ENCODE measurements at regions not wholly inside any gene's neighbourhood (a gene's known extent, or its start where the extent isn't known, plus 50 kb on each side); places are given as distances from the start of the nearest gene placed in this dataset.
"Not testable (repeated sequence)": the region's sequence is repeated elsewhere in the genome, so short reads cannot be mapped to it uniquely, and the experiment has no call there.

DNA sequence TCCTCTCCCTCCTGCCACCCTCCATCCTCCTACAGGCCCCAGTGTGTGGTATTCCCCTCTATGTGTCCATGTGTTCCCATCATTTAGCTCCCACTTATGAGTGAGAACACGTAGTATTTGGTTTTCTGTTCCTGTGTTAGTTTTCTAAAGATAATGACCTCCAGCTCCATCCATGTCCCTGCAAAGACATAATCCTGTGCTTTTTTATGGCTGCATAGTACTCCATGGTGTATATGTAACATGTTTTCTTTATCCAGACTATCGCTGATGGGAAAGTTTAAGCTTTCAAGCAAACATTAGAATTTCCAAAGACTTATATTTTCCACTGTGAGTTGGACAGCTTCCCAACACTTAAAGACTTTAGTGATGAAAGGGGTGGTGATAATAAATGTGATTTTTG, 105.9 kb upstream of the PIAS1 start (continued):
- TF ChIP-seq ZNF155 (tag by site-specific recombination; IDR thresholded peaks at IDR 0.05) (no peak), GLI2 (tag by site-specific recombination; IDR thresholded peaks at IDR 0.05; ENCODE audit: borderline replicate concordance, low read depth) (no peak), ZNF366 (tag by site-specific recombination; conservative IDR thresholded peaks at IDR 0.05) (no peak), HOXC10 (CRISPR knock-in tag; IDR thresholded peaks at IDR 0.05) (no peak), ZNF548 (tag by site-specific recombination; IDR thresholded peaks at IDR 0.05) (no peak), ZNF146 (tag by site-specific recombination; IDR thresholded peaks at IDR 0.05) (peak; percentile 96), ZNF701 (tag by site-specific recombination; IDR thresholded peaks at IDR 0.05) (no peak)
- TF ChIP-seq, protein P1, sequence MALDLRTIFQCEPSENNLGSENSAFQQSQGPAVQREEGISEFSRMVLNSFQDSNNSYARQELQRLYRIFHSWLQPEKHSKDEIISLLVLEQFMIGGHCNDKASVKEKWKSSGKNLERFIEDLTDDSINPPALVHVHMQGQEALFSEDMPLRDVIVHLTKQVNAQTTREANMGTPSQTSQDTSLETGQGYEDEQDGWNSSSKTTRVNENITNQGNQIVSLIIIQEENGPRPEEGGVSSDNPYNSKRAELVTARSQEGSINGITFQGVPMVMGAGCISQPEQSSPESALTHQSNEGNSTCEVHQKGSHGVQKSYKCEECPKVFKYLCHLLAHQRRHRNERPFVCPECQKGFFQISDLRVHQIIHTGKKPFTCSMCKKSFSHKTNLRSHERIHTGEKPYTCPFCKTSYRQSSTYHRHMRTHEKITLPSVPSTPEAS (tag by site-specific recombination; IDR thresholded peaks at IDR 0.05) = no peak
- TF ChIP-seq, protein P2, sequence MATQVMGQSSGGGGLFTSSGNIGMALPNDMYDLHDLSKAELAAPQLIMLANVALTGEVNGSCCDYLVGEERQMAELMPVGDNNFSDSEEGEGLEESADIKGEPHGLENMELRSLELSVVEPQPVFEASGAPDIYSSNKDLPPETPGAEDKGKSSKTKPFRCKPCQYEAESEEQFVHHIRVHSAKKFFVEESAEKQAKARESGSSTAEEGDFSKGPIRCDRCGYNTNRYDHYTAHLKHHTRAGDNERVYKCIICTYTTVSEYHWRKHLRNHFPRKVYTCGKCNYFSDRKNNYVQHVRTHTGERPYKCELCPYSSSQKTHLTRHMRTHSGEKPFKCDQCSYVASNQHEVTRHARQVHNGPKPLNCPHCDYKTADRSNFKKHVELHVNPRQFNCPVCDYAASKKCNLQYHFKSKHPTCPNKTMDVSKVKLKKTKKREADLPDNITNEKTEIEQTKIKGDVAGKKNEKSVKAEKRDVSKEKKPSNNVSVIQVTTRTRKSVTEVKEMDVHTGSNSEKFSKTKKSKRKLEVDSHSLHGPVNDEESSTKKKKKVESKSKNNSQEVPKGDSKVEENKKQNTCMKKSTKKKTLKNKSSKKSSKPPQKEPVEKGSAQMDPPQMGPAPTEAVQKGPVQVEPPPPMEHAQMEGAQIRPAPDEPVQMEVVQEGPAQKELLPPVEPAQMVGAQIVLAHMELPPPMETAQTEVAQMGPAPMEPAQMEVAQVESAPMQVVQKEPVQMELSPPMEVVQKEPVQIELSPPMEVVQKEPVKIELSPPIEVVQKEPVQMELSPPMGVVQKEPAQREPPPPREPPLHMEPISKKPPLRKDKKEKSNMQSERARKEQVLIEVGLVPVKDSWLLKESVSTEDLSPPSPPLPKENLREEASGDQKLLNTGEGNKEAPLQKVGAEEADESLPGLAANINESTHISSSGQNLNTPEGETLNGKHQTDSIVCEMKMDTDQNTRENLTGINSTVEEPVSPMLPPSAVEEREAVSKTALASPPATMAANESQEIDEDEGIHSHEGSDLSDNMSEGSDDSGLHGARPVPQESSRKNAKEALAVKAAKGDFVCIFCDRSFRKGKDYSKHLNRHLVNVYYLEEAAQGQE (tag by site-specific recombination; IDR thresholded peaks at IDR 0.05) = no peak
- TF ChIP-seq, protein P3, sequence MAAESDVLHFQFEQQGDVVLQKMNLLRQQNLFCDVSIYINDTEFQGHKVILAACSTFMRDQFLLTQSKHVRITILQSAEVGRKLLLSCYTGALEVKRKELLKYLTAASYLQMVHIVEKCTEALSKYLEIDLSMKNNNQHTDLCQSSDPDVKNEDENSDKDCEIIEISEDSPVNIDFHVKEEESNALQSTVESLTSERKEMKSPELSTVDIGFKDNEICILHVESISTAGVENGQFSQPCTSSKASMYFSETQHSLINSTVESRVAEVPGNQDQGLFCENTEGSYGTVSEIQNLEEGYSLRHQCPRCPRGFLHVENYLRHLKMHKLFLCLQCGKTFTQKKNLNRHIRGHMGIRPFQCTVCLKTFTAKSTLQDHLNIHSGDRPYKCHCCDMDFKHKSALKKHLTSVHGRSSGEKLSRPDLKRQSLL (tag by site-specific recombination; IDR thresholded peaks at IDR 0.05) = no peak

DNA sequence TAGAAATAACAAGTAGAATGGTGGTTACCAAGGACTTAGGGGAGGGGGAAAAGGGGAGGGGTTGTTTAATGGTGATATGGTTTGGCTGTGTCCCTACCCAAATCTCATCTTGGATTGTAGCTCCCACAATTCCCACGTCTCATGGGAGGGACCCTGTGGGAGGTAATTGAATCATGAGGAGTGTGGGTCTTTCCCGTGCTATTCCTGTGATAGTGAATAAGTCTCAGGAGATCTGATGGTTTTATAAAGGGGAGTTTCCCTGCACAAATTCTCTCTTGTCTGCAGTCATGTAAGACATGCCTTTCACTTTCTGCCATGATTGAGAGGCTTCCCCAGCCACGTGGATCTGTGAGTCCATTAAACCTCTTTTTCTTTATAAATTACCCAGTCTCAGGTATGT, 102.9 kb upstream of the PIAS1 start:
- CTCF ChIA-PET; H3K27ac ChIP-seq (ENCODE audit: extremely low read depth, low read depth, low read length); POLR2A ChIA-PET: not testable (repeated sequence)

DNA sequence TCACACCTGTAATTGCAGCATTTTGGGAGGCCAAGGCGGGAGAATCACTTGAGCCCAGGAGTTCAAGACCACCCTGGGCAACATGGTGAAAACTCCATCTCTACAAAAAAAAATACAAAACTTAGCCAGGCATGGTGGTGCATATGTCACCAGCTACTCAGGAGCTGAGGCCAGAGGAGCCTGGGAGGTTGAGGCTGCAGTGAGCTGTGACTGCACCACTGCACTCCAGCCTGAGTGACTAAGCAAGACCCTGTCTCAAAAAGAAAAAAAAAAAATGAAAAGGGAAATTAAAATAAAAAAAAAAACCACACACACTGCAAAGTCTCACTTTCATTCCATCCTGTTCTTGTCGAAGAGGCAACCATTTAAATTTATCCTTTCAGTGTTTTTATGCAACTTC, 100.8 kb upstream of the PIAS1 start:
- H3K9me3 ChIP-seq (ENCODE audit: control insufficient read depth, insufficient read depth, low read depth, low read length) = no peaks in the 10 kb centered on the region
- POLR2A ChIA-PET = no interaction called here
- H3K4me1 ChIP-seq (ENCODE audit: control insufficient read depth, insufficient read depth, low read length) = no peaks in the 10 kb centered on the region
- H3K27ac ChIP-seq (ENCODE audit: extremely low read depth, low read depth, low read length) = no peak overlapping the region
- CTCF ChIA-PET = no interaction called here
- no peak overlapping the region for H3K4me3 ChIP-seq (ENCODE audit: low read depth, low read length)
- TF ChIP-seq ZBTB48 (tag by site-specific recombination; IDR thresholded peaks at IDR 0.05) = no peak
- peak; percentile 56 for TF ChIP-seq PRDM1 (tag by site-specific recombination; IDR thresholded peaks at IDR 0.05)
- no peak for TF ChIP-seq ZNF16 (tag by site-specific recombination; IDR thresholded peaks at IDR 0.05; ENCODE audit: low read depth)
- no peaks in the 10 kb centered on the region for H3K36me3 ChIP-seq (ENCODE audit: control insufficient read depth in 2 of 2, insufficient read depth in 1 of 2, low read length in 2 of 2)

More for the DNA sequence above, 102.9 kb upstream of the PIAS1 start:
- H3K9me3 ChIP-seq (ENCODE audit: control insufficient read depth, insufficient read depth, low read depth, low read length); H3K4me3 ChIP-seq (ENCODE audit: low read depth, low read length); H3K36me3 ChIP-seq (ENCODE audit: control insufficient read depth in 2 of 2, insufficient read depth in 1 of 2, low read length in 2 of 2); H3K4me1 ChIP-seq (ENCODE audit: control insufficient read depth, insufficient read depth, low read length): not testable (repeated sequence)

DNA sequence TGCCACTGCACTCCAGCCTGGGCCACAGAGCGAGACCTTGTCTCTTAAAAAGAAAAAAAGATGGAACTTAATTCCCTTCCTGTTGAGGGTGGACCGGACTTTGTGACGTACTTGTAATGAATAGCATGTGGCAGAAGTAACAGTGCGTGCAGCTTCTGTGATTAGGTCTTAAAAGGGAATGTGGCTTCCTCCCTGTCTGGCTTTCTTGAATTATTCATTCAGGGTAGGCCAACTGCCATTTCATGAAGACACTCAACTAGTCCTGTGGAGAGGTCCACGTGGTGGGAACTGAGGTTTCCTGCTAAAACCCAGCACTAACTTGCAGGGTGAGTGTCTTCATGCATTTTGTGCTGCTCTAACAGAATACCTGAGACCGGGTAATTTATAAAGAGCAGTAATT, 98.9 kb upstream of the PIAS1 start:
- no peaks in the 10 kb centered on the region for H3K4me1 ChIP-seq (ENCODE audit: control insufficient read depth, insufficient read depth, low read length)
- no peak overlapping the region for H3K27ac ChIP-seq (ENCODE audit: extremely low read depth, low read depth, low read length)
- CTCF ChIA-PET = interaction anchor here (1.3 kb wide), 1 partner anchor 10 kb away, joined by 3 read pairs; no protein-coding TSS in a partner anchor
- H3K4me3 ChIP-seq (ENCODE audit: low read depth, low read length) = no peak overlapping the region
- TF ChIP-seq GFI1B (tag by site-specific recombination; IDR thresholded peaks at IDR 0.05) = no peak
- no peak for TF ChIP-seq ZNF791 (tag by site-specific recombination; IDR thresholded peaks at IDR 0.05)
- no peak for TF ChIP-seq ZNF132 (tag by site-specific recombination; IDR thresholded peaks at IDR 0.05; ENCODE audit: borderline replicate concordance)
- no peak for TF ChIP-seq ZNF23 (tag by site-specific recombination; IDR thresholded peaks at IDR 0.05; ENCODE audit: borderline replicate concordance)
- no peak for TF ChIP-seq ZNF510 (tag by site-specific recombination; IDR thresholded peaks at IDR 0.05; ENCODE audit: insufficient replicate concordance)
- TF ChIP-seq ZNF433 (tag by site-specific recombination; IDR thresholded peaks at IDR 0.05; ENCODE audit: low read depth) = no peak
- no peak for TF ChIP-seq ZNF747 (tag by site-specific recombination; IDR thresholded peaks at IDR 0.05)
- TF ChIP-seq RBAK (tag by site-specific recombination; IDR thresholded peaks at IDR 0.05) = no peak
- TF ChIP-seq, protein P4, sequence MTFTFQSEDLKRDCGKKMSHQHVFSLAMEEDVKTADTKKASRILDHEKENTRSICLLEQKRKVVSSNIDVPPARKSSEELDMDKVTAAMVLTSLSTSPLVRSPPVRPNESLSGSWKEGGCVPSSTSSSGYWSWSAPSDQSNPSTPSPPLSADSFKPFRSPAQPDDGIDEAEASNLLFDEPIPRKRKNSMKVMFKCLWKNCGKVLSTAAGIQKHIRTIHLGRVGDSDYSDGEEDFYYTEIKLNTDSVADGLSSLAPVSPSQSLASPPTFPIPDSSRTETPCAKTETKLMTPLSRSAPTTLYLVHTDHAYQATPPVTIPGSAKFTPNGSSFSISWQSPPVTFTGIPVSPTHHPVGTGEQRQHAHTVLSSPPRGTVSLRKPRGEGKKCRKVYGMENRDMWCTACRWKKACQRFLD (tag by site-specific recombination; IDR thresholded peaks at IDR 0.05) = no peak
- TF ChIP-seq ZNF776 (tag by site-specific recombination; IDR thresholded peaks at IDR 0.05; ENCODE audit: borderline replicate concordance) = no peak
- no peak for TF ChIP-seq ZNF558 (tag by site-specific recombination; IDR thresholded peaks at IDR 0.05)
- no peak for TF ChIP-seq SP3 (tag by site-specific recombination; IDR thresholded peaks at IDR 0.05)
- no peaks in the 10 kb centered on the region for H3K9me3 ChIP-seq (ENCODE audit: control insufficient read depth, insufficient read depth, low read depth, low read length)
- POLR2A ChIA-PET = no interaction called here
- H3K36me3 ChIP-seq (ENCODE audit: control insufficient read depth in 2 of 2, insufficient read depth in 1 of 2, low read length in 2 of 2) = no peaks in the 10 kb centered on the region

Data from HEK293 (cell line).